Gastroesophageal sphincter (tissue), 3 donors: ENCODE measurements at regions not wholly inside any gene's neighbourhood (a gene's known extent, or its start where the extent isn't known, plus 50 kb on each side); places are given as distances from the start of the nearest gene placed in this dataset.

Experiments used
- CTCF ChIP-seq, 4 experiments: fragments of 200-600 bp in 2 of 4; fragments of 450-650 bp in 2 of 4; sonication (generic) in 1 of 4; IDR thresholded peaks; one replicate each; pipeline ENCODE4 v1.5.1; 2017 to 2019; ENCODE audit warnings: antibody characterized with exemption in 4 of 4, mild to moderate bottlenecking in 2 of 4, moderate library complexity in 2 of 4
- EP300 ChIP-seq: sonication (generic); formaldehyde crosslinking; IDR thresholded peaks from one replicate; pipeline ENCODE4 v1.6.1; 2017; ENCODE audit warnings: antibody characterized with exemption, mild to moderate bottlenecking
- POLR2A ChIP-seq, 2 donors: fragments of 450-650 bp; IDR thresholded peaks; one replicate each; pipeline ENCODE4 v1.6.1; 2017; ENCODE audit warnings: antibody characterized with exemption in 2 of 2, mild to moderate bottlenecking in 2 of 2, moderate library complexity in 1 of 2
- POLR2AphosphoS5 ChIP-seq: sonication (generic); formaldehyde crosslinking; IDR thresholded peaks from one replicate; pipeline ENCODE4 v1.6.1; 2017; ENCODE audit warnings: antibody characterized with exemption

GRCh38 chr6:8223678-8224077, 121.3 kb upstream of the EEF1E1 start:
- TF ChIP-seq CTCF (IDR thresholded peaks at IDR 0.05) (no peak), POLR2A (IDR thresholded peaks at IDR 0.05) (no peak), EP300 (no peak), POLR2AphosphoS5 (no peak)
